OCI-LY1 (cell line): ENCODE measurements at regions not wholly inside any gene's neighbourhood (a gene's known extent, or its start where the extent isn't known, plus 50 kb on each side); places are given as distances from the start of the nearest gene placed in this dataset.

ENCODE experiments used
- H2AFZ ChIP-seq: fragments of 200-600 bp; sonication (generic), shearing (Covaris generic); 2 replicates; pipeline ENCODE4 v1.6.0; 2014; ENCODE audit warnings: antibody characterized with exemption, mild to moderate bottlenecking, low read length
- H3F3A ChIP-seq: fragments of 200-600 bp; sonication (generic), shearing (Covaris generic); 2 replicates; pipeline ENCODE4 v1.6.0; 2014; ENCODE audit warnings: mild to moderate bottlenecking, antibody characterized with exemption, low read length, moderate library complexity; ENCODE audit not compliant: insufficient read depth
- H3K27ac ChIP-seq: fragments of 200-600 bp; sonication (generic); 2 replicates; pipeline ENCODE4 v1.5.1; 2014; ENCODE audit warnings: low read length, mixed run types, mild to moderate bottlenecking, low read depth; ENCODE audit not compliant: poor library complexity, severe bottlenecking
- H3K27me3 ChIP-seq: fragments of 200-600 bp; sonication (generic); 2 replicates; pipeline ENCODE4 v1.6.0; 2014; ENCODE audit warnings: antibody characterized with exemption, mild to moderate bottlenecking, low read length, moderate library complexity; ENCODE audit not compliant: insufficient read depth
- H3K36me3 ChIP-seq: fragments of 200-600 bp; sonication (generic); 2 replicates; pipeline ENCODE4 v1.6.1; 2014; ENCODE audit warnings: mild to moderate bottlenecking, antibody characterized with exemption, low read length, moderate library complexity, mixed read lengths; ENCODE audit not compliant: insufficient read depth
- H3K4me1 ChIP-seq: fragments of 200-600 bp; sonication (generic); 2 replicates; pipeline ENCODE4 v1.5.1; 2014; ENCODE audit warnings: mild to moderate bottlenecking, low read length, moderate library complexity; ENCODE audit not compliant: insufficient read depth, severe bottlenecking
- H3K4me2 ChIP-seq: fragments of 200-600 bp; sonication (generic), shearing (Covaris generic); 2 replicates; pipeline ENCODE4 v1.6.1; 2014; ENCODE audit warnings: low read length
- H3K4me3 ChIP-seq: fragments of 200-600 bp; sonication (generic); 2 replicates; pipeline ENCODE4 v1.5.1; 2014; ENCODE audit warnings: low read length, low read depth, mild to moderate bottlenecking, mixed read lengths; ENCODE audit not compliant: poor library complexity, severe bottlenecking
- H3K79me2 ChIP-seq: fragments of 200-600 bp; shearing (Covaris generic); 2 replicates; pipeline ENCODE4 v1.6.1; 2016; ENCODE audit warnings: mixed run types, low read length, mixed read lengths; ENCODE audit not compliant: insufficient read depth
- H3K9ac ChIP-seq: fragments of 200-600 bp; sonication (generic), shearing (Covaris generic); 2 replicates; pipeline ENCODE4 v1.6.1; 2014; ENCODE audit warnings: mild to moderate bottlenecking, low read length, mixed read lengths
- H3K9me2 ChIP-seq: fragments of 200-600 bp; sonication (generic), shearing (Covaris generic); 2 replicates; pipeline ENCODE4 v1.6.1; 2014; ENCODE audit warnings: low read depth, mild to moderate bottlenecking, low read length, mixed read lengths
- H3K9me3 ChIP-seq: fragments of 200-600 bp; shearing (Covaris generic); 2 replicates; pipeline ENCODE4 v1.6.1; 2014; ENCODE audit warnings: low read length, mixed read lengths
- H4K20me1 ChIP-seq: fragments of 200-600 bp; sonication (generic), shearing (Covaris generic); 2 replicates; pipeline ENCODE4 v1.6.0; 2016; ENCODE audit warnings: mild to moderate bottlenecking, low read length; ENCODE audit not compliant: insufficient read depth
- CTCF ChIP-seq: fragments of 200-600 bp; sonication (generic), shearing (Covaris generic); IDR thresholded peaks from 2 replicates; pipeline ENCODE4 v1.5.1; 2017; ENCODE audit warnings: mild to moderate bottlenecking, antibody characterized with exemption, low read length, moderate library complexity, mixed read lengths
- EZH2 ChIP-seq: fragments of 200-600 bp; sonication (generic), shearing (Covaris generic); IDR thresholded peaks from 2 replicates; pipeline ENCODE4 v1.8.0; 2017; ENCODE audit warnings: borderline replicate concordance, mixed run types, mild to moderate bottlenecking, antibody characterized with exemption, low read length, moderate library complexity, mixed read lengths

- H3K4me2 ChIP-seq = peak overlapping the region; percentile 16; the same call in 1 of the 2 replicates
Measured at GRCh38 chr4:184568770-184569169, 80.5 kb downstream of the CASP3 start.

GRCh38 chr4:184563621-184564020 lies 85.6 kb downstream of the CASP3 start:
- Histone ChIP-seq H3K9me2 (no peaks in the 10 kb centered on the region), H3K27me3 (no peaks in the 10 kb centered on the region), H3K9ac (no peak overlapping the region), H3K4me3 (no peak overlapping the region), H3F3A (no peaks in the 10 kb centered on the region), H3K27ac (no peak overlapping the region), H3K36me3 (no peaks in the 10 kb centered on the region), H4K20me1 (no peaks in the 10 kb centered on the region), H3K4me1 (peaks cover 4% of the 10 kb centered on the region), H2AFZ (no peak overlapping the region), H3K4me2 (no peak overlapping the region), H3K79me2 (no peaks in the 10 kb centered on the region), H3K9me3 (no peaks in the 10 kb centered on the region)
- TF ChIP-seq CTCF = no peak

More at GRCh38 chr4:184568770-184569169, 80.5 kb downstream of the CASP3 start:
- TF ChIP-seq CTCF = no peak
- TF ChIP-seq EZH2 = no peak
- no peaks in the 10 kb centered on the region for H3K9me2 ChIP-seq
- peaks cover 8% of the 10 kb centered on the region for H3K4me1 ChIP-seq
- no peak overlapping the region for H3K27ac ChIP-seq
- no peaks in the 10 kb centered on the region for H3K36me3 ChIP-seq
- H3K9me3 ChIP-seq = no peaks in the 10 kb centered on the region
- no peaks in the 10 kb centered on the region for H4K20me1 ChIP-seq
- no peaks in the 10 kb centered on the region for H3K27me3 ChIP-seq
- no peak overlapping the region for H2AFZ ChIP-seq
- no peak overlapping the region for H3K4me3 ChIP-seq
- no peaks in the 10 kb centered on the region for H3K79me2 ChIP-seq
- no peak overlapping the region for H3K9ac ChIP-seq
- H3F3A ChIP-seq = no peaks in the 10 kb centered on the region

GRCh38 chr4:184558996-184559395 lies 84.6 kb upstream of the IRF2 start:
- no peak overlapping the region for H2AFZ ChIP-seq
- H4K20me1 ChIP-seq = no peaks in the 10 kb centered on the region
- H3K9ac ChIP-seq = no peak overlapping the region
- no peak overlapping the region for H3K4me3 ChIP-seq
- no peaks in the 10 kb centered on the region for H3K4me1 ChIP-seq
- H3K4me2 ChIP-seq = no peak overlapping the region
- H3K27me3 ChIP-seq = no peaks in the 10 kb centered on the region
- H3K27ac ChIP-seq = no peak overlapping the region
- H3K79me2 ChIP-seq = no peaks in the 10 kb centered on the region
- no peaks in the 10 kb centered on the region for H3K9me2 ChIP-seq
- TF ChIP-seq CTCF (no peak), EZH2 (no peak)
- no peaks in the 10 kb centered on the region for H3K9me3 ChIP-seq
- H3K36me3 ChIP-seq = no peaks in the 10 kb centered on the region
- H3F3A ChIP-seq = no peaks in the 10 kb centered on the region
